ENCODE measurements at regions not wholly inside any gene's neighbourhood (a gene's known extent, or its start where the extent isn't known, plus 50 kb on each side); places are given as distances from the start of the nearest gene placed in this dataset.

- TF ChIP-seq POLR2A (IDR thresholded peaks at IDR 0.05) (no peak), EP300 (IDR thresholded peaks at IDR 0.05) (no peak), POLR2AphosphoS5 (IDR thresholded peaks at IDR 0.05) (no peak)
- TF ChIP-seq, protein P1, sequence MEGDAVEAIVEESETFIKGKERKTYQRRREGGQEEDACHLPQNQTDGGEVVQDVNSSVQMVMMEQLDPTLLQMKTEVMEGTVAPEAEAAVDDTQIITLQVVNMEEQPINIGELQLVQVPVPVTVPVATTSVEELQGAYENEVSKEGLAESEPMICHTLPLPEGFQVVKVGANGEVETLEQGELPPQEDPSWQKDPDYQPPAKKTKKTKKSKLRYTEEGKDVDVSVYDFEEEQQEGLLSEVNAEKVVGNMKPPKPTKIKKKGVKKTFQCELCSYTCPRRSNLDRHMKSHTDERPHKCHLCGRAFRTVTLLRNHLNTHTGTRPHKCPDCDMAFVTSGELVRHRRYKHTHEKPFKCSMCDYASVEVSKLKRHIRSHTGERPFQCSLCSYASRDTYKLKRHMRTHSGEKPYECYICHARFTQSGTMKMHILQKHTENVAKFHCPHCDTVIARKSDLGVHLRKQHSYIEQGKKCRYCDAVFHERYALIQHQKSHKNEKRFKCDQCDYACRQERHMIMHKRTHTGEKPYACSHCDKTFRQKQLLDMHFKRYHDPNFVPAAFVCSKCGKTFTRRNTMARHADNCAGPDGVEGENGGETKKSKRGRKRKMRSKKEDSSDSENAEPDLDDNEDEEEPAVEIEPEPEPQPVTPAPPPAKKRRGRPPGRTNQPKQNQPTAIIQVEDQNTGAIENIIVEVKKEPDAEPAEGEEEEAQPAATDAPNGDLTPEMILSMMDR (IDR thresholded peaks at IDR 0.05) = no peak
Measured at GRCh38 chr13:103297083-103297482, 230.9 kb upstream of the SLC10A2 start.

Measured in gastroesophageal sphincter (tissue), 3 donors.